Duodenal mucosa (tissue), 2 donors: ENCODE measurements at regions not wholly inside any gene's neighbourhood (a gene's known extent, or its start where the extent isn't known, plus 50 kb on each side); places are given as distances from the start of the nearest gene placed in this dataset.
A peak's percentile ranks its signal among the peaks of the same experiment; 100 is the strongest.

Source experiments
- H3K27ac ChIP-seq: one replicate; pipeline ENCODE4 v1.7.0; 2013; ENCODE audit warnings: low read depth, low read length
- H3K27me3 ChIP-seq, 2 donors: one replicate each; pipeline ENCODE4 v1.7.0; 2013; ENCODE audit warnings: low read length in 2 of 2, control low read depth in 1 of 2; ENCODE audit not compliant: insufficient read depth in 2 of 2, control insufficient read depth in 1 of 2
- H3K36me3 ChIP-seq, 2 donors: one replicate each; pipeline ENCODE4 v1.7.0; 2013; ENCODE audit warnings: low read length in 2 of 2, control low read depth in 1 of 2; ENCODE audit not compliant: insufficient read depth in 2 of 2, control insufficient read depth in 1 of 2
- H3K4me1 ChIP-seq, 2 donors: one replicate each; pipeline ENCODE4 v1.7.0; 2013; ENCODE audit warnings: low read length in 2 of 2, control low read depth in 1 of 2; ENCODE audit not compliant: insufficient read depth in 2 of 2, control insufficient read depth in 1 of 2
- H3K4me3 ChIP-seq, 2 donors: one replicate each; pipeline ENCODE4 v1.7.0; 2013; ENCODE audit warnings: low read length in 2 of 2, low read depth in 1 of 2
- H3K9ac ChIP-seq, 2 donors: one replicate each; pipeline ENCODE4 v1.7.0; 2013; ENCODE audit warnings: low read length in 2 of 2, low read depth in 1 of 2
- H3K9me3 ChIP-seq, 2 donors: one replicate each; pipeline ENCODE4 v1.7.0; 2013; ENCODE audit warnings: low read length in 2 of 2, control low read depth in 1 of 2; ENCODE audit not compliant: control insufficient read depth in 1 of 2

DNA sequence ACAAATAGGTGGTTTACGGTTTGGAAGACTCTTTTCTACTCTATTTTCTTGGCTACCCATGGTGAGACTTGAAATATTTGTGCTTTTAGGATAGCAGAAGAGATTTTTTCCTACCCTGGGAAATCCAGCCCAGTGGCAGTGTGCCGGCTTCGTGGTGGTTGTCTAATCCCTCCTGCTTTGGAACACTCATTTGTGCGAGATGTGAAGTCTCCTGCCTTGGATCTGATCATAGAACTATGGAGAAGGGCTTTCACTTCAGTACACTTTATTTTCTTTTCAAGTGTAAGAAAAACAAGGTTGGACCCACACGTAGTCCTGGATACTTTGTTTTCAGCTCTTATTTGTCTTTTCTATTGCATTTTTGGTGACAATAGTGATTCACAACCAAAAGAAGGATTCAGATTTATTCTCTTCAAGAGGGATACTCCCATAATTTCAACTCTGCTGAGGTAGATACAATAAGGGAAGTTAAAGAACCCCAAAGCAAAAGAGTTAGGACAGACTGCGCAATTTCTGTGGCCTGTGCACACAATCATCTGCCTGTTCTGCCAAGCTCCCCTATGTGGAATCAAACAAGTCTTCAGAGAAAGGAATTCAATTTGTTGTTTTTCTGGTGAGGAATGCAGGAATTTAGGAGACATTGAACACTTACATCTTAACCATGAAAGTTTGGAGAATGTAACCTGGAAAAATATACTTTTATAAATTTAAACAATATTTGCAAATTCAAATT, 413.2 kb downstream of the GJA1 start:
- H3K9ac ChIP-seq = no peak overlapping the region
- H3K9me3 ChIP-seq = no peaks in the 10 kb centered on the region
- H3K27ac ChIP-seq = no peak overlapping the region
- H3K4me1 ChIP-seq = peaks cover 0 to 10% of the 10 kb centered on the region in 2 donors
- H3K4me3 ChIP-seq = no peak overlapping the region
- H3K36me3 ChIP-seq = no peaks in the 10 kb centered on the region
- H3K27me3 ChIP-seq = no peaks in the 10 kb centered on the region

DNA sequence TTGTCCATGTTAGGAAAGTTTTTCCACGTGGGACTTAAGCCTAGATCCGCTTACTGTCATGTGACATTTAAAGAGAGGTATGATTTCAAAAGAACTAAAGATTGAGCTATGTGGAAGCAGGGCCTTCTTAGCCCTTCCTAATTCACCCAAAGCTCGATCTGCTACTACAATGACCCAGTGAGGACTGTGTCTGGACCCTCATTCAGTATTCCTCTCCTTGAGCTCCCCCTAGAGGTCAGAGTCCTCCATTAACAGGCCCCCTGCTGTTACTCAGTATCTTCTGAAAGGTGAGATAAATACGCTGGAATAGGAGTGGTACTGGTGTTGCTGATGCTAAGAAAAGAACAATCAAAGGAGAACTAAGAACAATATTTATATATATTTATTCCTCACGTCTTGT, 414.0 kb downstream of the GJA1 start:
- peaks cover 7 to 17% of the 10 kb centered on the region in 2 donors for H3K4me1 ChIP-seq
- H3K9me3 ChIP-seq = no peaks in the 10 kb centered on the region
- H3K27me3 ChIP-seq = no peaks in the 10 kb centered on the region
- no peaks in the 10 kb centered on the region for H3K36me3 ChIP-seq
- H3K9ac ChIP-seq = no peak overlapping the region
- H3K27ac ChIP-seq = no peak overlapping the region
- no peak overlapping the region for H3K4me3 ChIP-seq

DNA sequence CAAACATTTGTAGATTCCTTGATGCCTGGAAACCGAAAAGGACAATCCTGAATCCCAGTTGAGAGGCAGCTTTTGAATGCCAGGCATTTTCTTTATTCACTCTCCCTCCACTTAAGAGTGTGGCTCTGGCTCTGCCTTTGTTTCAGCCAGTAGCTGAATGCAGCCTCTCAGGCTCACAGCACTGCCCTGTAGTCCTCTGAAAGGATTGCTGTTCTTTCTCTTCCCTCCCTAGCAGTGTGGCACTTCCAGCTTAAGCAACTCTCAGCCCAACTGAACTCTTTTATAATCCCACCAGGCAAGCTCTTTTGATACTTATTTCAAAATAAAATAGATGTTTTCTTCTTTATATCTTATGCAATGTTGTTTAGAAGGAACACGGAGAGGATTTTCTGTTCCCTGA, 415.6 kb downstream of the GJA1 start:
- Histone ChIP-seq H3K4me3 (no peak overlapping the region), H3K36me3 (no peaks in the 10 kb centered on the region), H3K27me3 (no peaks in the 10 kb centered on the region), H3K27ac (no peak overlapping the region), H3K9ac (no peak overlapping the region), H3K4me1 (peaks cover 7 to 17% of the 10 kb centered on the region in 2 donors), H3K9me3 (no peaks in the 10 kb centered on the region)

DNA sequence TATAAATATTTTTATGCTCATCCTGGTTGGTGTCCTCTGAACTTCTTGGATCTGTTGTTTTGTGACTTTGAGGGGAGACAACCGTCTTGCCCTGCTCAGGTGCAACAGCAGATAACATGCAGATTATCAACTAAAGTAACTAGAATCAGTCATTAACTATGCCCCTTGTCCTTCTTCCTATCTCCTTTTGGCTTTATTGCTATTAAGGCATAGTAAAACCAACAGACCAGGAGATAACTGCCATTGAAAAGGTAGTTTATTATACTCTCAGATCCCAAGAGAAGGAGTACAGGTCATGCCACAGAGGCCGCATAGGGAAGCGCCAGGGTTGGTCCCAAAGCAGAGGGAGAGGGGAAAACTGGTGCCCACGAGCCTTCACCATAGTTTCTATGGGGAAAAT, 418.2 kb downstream of the GJA1 start:
- H3K36me3 ChIP-seq = no peaks in the 10 kb centered on the region
- no peak overlapping the region for H3K9ac ChIP-seq
- H3K4me3 ChIP-seq = peak overlapping the region in 1 of 2 donors; percentile 26
- H3K4me1 ChIP-seq = peaks cover 7 to 12% of the 10 kb centered on the region in 2 donors
- H3K27ac ChIP-seq = no peak overlapping the region
- no peaks in the 10 kb centered on the region for H3K27me3 ChIP-seq
- H3K9me3 ChIP-seq = no peaks in the 10 kb centered on the region

DNA sequence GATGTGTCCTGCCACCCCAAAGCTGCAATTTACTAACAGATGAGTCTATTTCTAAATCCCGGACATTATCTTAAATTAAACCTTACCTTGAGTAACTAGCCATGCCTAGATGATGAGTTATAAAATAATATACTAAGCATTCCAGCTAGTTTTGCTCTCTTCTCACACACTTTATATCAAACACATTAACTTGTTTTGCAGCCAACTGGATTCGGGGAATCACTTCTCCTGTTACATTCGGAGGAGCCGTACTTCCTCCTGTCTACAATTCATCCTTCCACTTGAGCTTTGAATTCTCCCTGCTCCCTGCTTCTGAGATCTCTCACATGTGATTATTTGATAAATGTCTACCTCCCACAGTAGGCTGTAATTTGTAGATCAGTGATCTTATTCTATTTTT, 420.1 kb downstream of the GJA1 start:
- Histone ChIP-seq H3K4me1 (peaks cover 7 to 12% of the 10 kb centered on the region in 2 donors), H3K36me3 (no peaks in the 10 kb centered on the region), H3K9me3 (no peaks in the 10 kb centered on the region), H3K4me3 (no peak overlapping the region), H3K27ac (no peak overlapping the region), H3K27me3 (no peaks in the 10 kb centered on the region), H3K9ac (no peak overlapping the region)

DNA sequence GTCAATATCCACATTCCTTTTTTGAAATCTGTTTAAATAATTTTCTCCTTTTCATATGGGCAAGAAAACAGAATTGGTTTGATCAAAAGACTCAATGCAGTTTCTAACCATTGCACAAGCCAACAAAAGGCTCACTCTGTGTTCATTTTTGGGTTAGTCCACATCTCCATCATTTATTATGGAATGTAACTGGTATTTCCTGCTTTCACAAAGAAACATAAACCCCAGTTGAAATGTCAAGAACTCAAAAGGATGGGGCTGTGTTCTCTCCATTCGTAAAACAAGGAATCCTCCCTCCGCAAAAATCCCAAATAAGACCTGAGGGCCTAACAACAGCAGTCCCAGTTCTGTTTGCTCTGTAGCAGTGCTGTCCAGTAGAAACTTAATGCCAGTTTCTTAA, 420.9 kb downstream of the GJA1 start:
- Histone ChIP-seq H3K36me3 (no peaks in the 10 kb centered on the region), H3K27ac (no peak overlapping the region), H3K4me1 (peaks cover 7 to 12% of the 10 kb centered on the region in 2 donors), H3K27me3 (no peaks in the 10 kb centered on the region), H3K9ac (no peak overlapping the region), H3K9me3 (no peaks in the 10 kb centered on the region), H3K4me3 (no peak overlapping the region)

DNA sequence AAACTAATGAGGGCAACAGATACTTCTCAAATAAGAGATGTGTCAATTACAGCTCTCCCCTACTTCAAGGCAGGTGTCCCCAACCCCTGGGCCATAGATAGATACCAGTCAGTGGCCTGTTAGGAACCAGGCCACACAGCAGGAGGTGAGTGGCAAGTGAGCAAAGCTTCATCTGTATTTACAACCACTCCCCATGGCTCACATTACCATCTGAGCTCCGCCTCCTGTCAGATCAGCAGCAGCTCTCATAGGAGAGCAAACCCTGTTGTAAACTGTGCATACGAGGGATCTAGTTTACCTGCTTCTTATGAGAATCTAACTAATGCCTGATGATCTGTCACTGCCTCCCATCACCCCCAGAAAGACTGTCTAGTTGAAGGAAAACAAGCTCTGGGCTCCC, 422.1 kb downstream of the GJA1 start:
- no peak overlapping the region for H3K27ac ChIP-seq

DNA sequence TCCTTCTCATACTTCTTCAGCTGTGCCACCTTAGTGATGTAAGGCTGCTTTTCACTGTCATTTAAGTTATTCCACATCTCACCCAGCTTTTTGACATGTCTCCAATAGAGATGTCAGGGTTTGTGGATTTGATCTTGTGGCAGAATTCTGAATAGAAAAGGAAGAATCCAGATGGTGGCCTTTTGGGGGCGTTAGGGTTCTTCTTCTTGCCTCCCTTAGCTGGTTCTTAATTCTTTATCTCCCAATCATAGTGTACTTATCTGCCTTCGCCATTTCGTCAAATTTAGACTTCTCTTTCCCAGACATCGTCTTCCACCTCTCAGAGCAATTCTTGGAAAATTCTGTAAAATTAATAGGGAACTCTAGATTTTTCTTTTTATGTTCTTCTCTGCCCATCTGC, 422.9 kb downstream of the GJA1 start:
- no peak overlapping the region for H3K9ac ChIP-seq
- H3K36me3 ChIP-seq = no peaks in the 10 kb centered on the region
- H3K27ac ChIP-seq = no peak overlapping the region
- H3K4me1 ChIP-seq = peaks cover 7 to 11% of the 10 kb centered on the region in 2 donors
- H3K27me3 ChIP-seq = no peaks in the 10 kb centered on the region
- H3K9me3 ChIP-seq = no peaks in the 10 kb centered on the region
- H3K4me3 ChIP-seq = no peak overlapping the region

More for the DNA sequence above, 422.1 kb downstream of the GJA1 start:
- no peaks in the 10 kb centered on the region for H3K9me3 ChIP-seq
- no peaks in the 10 kb centered on the region for H3K36me3 ChIP-seq
- H3K4me1 ChIP-seq = peaks cover 7 to 12% of the 10 kb centered on the region in 2 donors
- no peak overlapping the region for H3K4me3 ChIP-seq
- H3K27me3 ChIP-seq = no peaks in the 10 kb centered on the region
- H3K9ac ChIP-seq = no peak overlapping the region

DNA sequence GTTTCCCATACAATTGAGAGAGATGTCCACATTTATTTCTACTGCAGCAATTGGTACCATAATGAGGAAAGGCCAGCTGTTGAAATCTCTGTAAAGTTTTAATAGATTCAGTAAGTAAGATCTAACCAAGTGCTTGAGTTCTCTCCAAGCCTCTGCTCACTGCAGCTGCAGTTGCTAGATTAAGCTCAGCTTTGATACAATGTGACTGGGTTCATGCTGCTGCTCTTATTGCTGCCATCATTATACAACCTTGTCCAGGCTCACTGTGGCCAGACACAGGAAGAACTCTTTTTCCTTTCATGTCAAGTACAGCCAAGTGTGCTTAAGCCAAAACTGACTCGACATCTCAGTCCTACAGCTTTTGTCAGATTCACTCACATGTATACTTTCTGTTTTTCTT, 423.5 kb downstream of the GJA1 start:
- Histone ChIP-seq H3K9me3 (no peaks in the 10 kb centered on the region), H3K4me1 (peaks cover 4 to 5% of the 10 kb centered on the region in 2 donors), H3K4me3 (no peak overlapping the region), H3K27ac (no peak overlapping the region), H3K27me3 (no peaks in the 10 kb centered on the region), H3K36me3 (no peaks in the 10 kb centered on the region), H3K9ac (no peak overlapping the region)

DNA sequence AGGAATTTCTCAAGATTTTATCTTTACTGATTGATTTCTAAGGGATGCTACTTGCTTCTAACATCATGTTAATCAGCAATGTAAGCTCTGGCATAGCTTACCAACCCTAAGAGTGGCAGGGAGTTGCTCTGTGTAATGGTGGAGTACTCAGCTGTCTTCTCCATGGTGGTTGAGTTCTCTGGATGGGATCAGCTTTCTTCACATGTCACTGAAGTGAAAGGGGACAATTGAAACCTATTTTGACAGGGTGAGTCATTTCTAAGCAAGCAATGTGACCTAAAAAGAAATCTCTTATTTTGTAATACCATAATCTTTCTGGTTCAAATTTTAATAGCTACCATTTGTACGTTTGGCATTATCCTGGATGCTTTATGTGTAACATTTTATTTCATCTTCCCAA, 430.4 kb downstream of the GJA1 start:
- Histone ChIP-seq H3K4me3 (no peak overlapping the region), H3K9ac (no peak overlapping the region), H3K27me3 (no peaks in the 10 kb centered on the region), H3K36me3 (no peaks in the 10 kb centered on the region), H3K4me1 (no peaks in the 10 kb centered on the region), H3K27ac (no peak overlapping the region), H3K9me3 (no peaks in the 10 kb centered on the region)
